Astrocyte (in vitro differentiated cells and primary cell): ENCODE measurements at regions not wholly inside any gene's neighbourhood (a gene's known extent, or its start where the extent isn't known, plus 50 kb on each side); places are given as distances from the start of the nearest gene placed in this dataset.

Experiments
- DNase-seq: peaks from one replicate; pipeline ENCODE4 v3.0.0-alpha.2; 2010; ENCODE audit warnings: low read depth
- FAIRE-seq: peaks from 2 replicates; lab custom pipeline; 2011; peaks lifted over from hg19 to GRCh38; lab: Jason Lieb, UNC
- H2AFZ ChIP-seq: 2 replicates; pipeline ENCODE4 v1.6.0; 2012; ENCODE audit warnings: low read depth, low read length, inconsistent platforms
- H3K27ac ChIP-seq: 2 replicates; pipeline ENCODE4 v1.5.1; 2011; ENCODE audit warnings: low read depth, low read length, inconsistent platforms
- H3K27me3 ChIP-seq: 2 replicates; pipeline ENCODE4 v1.6.0; 2011; ENCODE audit warnings: low read length, inconsistent platforms; ENCODE audit not compliant: insufficient read depth
- H3K36me3 ChIP-seq: 2 replicates; pipeline ENCODE4 v1.5.1; 2011; ENCODE audit warnings: low read length, inconsistent platforms; ENCODE audit not compliant: insufficient read depth
- H3K4me1 ChIP-seq: 2 replicates; pipeline ENCODE4 v1.5.1; 2011; ENCODE audit warnings: low read length, inconsistent platforms; ENCODE audit not compliant: insufficient read depth
- H3K4me2 ChIP-seq: 2 replicates; pipeline ENCODE4 v1.6.0; 2012; ENCODE audit warnings: low read length, inconsistent platforms
- H3K4me3 ChIP-seq: 2 replicates; pipeline ENCODE4 v1.5.1; 2011; ENCODE audit warnings: low read depth, mild to moderate bottlenecking, low read length, inconsistent platforms; ENCODE audit not compliant: insufficient read depth
- H3K79me2 ChIP-seq: 2 replicates; pipeline ENCODE4 v1.6.0; 2012; ENCODE audit warnings: mild to moderate bottlenecking, low read length, inconsistent platforms; ENCODE audit not compliant: insufficient read depth
- H3K9ac ChIP-seq: 2 replicates; pipeline ENCODE4 v1.6.0; 2012; ENCODE audit warnings: mild to moderate bottlenecking, low read length, inconsistent platforms
- H3K9me3 ChIP-seq: 2 replicates; pipeline ENCODE4 v1.5.1; 2012; ENCODE audit warnings: low read depth, mild to moderate bottlenecking, low read length, inconsistent platforms; ENCODE audit not compliant: insufficient read depth
- H4K20me1 ChIP-seq: 2 replicates; pipeline ENCODE4 v1.6.0; 2012; ENCODE audit warnings: low read length, inconsistent platforms; ENCODE audit not compliant: insufficient read depth
- H3K27ac Mint-ChIP-seq: one replicate; pipeline ENCODE4 v1.8.0; 2021; ENCODE audit warnings: mild to moderate bottlenecking, mixed read lengths; ENCODE audit not compliant: unreplicated experiment
- H3K27me3 Mint-ChIP-seq: one replicate; pipeline ENCODE4 v1.8.0; 2021; ENCODE audit warnings: low read depth, mixed read lengths; ENCODE audit not compliant: unreplicated experiment
- H3K36me3 Mint-ChIP-seq: one replicate; pipeline ENCODE4 v1.8.0; 2021; ENCODE audit warnings: low read depth, mixed read lengths; ENCODE audit not compliant: unreplicated experiment
- H3K4me1 Mint-ChIP-seq: one replicate; pipeline ENCODE4 v1.8.0; 2021; ENCODE audit warnings: low read depth, mixed read lengths; ENCODE audit not compliant: unreplicated experiment
- H3K4me3 Mint-ChIP-seq: one replicate; pipeline ENCODE4 v1.8.0; 2021; ENCODE audit warnings: mild to moderate bottlenecking, moderate library complexity, mixed read lengths; ENCODE audit not compliant: unreplicated experiment
- H3K9me3 Mint-ChIP-seq: one replicate; pipeline ENCODE4 v1.8.0; 2021; ENCODE audit warnings: mild to moderate bottlenecking, mixed read lengths; ENCODE audit not compliant: unreplicated experiment
- CTCF ChIP-seq: IDR thresholded peaks from 2 replicates; pipeline ENCODE4 v1.5.1; 2011; ENCODE audit warnings: low read depth, mild to moderate bottlenecking, inconsistent platforms, low read length, moderate library complexity; ENCODE audit not compliant: insufficient read depth
- EZH2 ChIP-seq: IDR thresholded peaks from 2 replicates; pipeline ENCODE4 v1.6.1; 2012; ENCODE audit warnings: mild to moderate bottlenecking, low read length, inconsistent platforms; ENCODE audit not compliant: insufficient read depth

- Histone ChIP-seq H3K27ac (no peak overlapping the region), H3K4me1 (no peaks in the 10 kb centered on the region), H3K9me3 (no peaks in the 10 kb centered on the region), H2AFZ (no peak overlapping the region), H3K27me3 (no peaks in the 10 kb centered on the region), H4K20me1 (no peaks in the 10 kb centered on the region), H3K9ac (no peak overlapping the region), H3K4me3 (no peak overlapping the region), H3K36me3 (no peaks in the 10 kb centered on the region), H3K79me2 (no peaks in the 10 kb centered on the region), H3K4me2 (no peak overlapping the region)
- H3K27ac Mint-ChIP-seq, result no peak overlapping the region
- no peaks in the 10 kb centered on the region for H3K4me1 Mint-ChIP-seq
- no peak for TF ChIP-seq CTCF
- no peak for TF ChIP-seq EZH2
- H3K9me3 Mint-ChIP-seq, result no peaks in the 10 kb centered on the region
- no peak overlapping the region for H3K4me3 Mint-ChIP-seq
- H3K36me3 Mint-ChIP-seq, result no peaks in the 10 kb centered on the region
- FAIRE-seq (no peak), DNase-seq (no peak)
- peaks cover 7% of the 10 kb centered on the region for H3K27me3 Mint-ChIP-seq
Measured at GRCh38 chr9:119917175-119917574, 547.9 kb upstream of the BRINP1 start.

GRCh38 chr9:119907056-119907455, 537.8 kb upstream of the BRINP1 start:
- no peak overlapping the region for H2AFZ ChIP-seq
- Mint-ChIP-seq H3K9me3 (peaks cover 6% of the 10 kb centered on the region), H3K27me3 (peaks cover 4% of the 10 kb centered on the region), H3K27ac (no peak overlapping the region), H3K4me3 (no peak overlapping the region), H3K36me3 (no peaks in the 10 kb centered on the region), H3K4me1 (no peaks in the 10 kb centered on the region)
- H3K4me3 ChIP-seq, result no peak overlapping the region
- H3K27ac ChIP-seq, result no peak overlapping the region
- no peaks in the 10 kb centered on the region for H3K79me2 ChIP-seq
- H3K4me1 ChIP-seq, result no peaks in the 10 kb centered on the region
- no peak overlapping the region for H3K9ac ChIP-seq
- FAIRE-seq (no peak), DNase-seq (no peak)
- peaks cover 4% of the 10 kb centered on the region for H3K9me3 ChIP-seq
- no peak overlapping the region for H3K4me2 ChIP-seq
- no peaks in the 10 kb centered on the region for H3K27me3 ChIP-seq
- H4K20me1 ChIP-seq, result no peaks in the 10 kb centered on the region
- no peaks in the 10 kb centered on the region for H3K36me3 ChIP-seq
- TF ChIP-seq CTCF, result no peak
- no peak for TF ChIP-seq EZH2

- Histone ChIP-seq H2AFZ (no peak overlapping the region), H4K20me1 (no peaks in the 10 kb centered on the region), H3K27me3 (no peaks in the 10 kb centered on the region), H3K4me2 (no peak overlapping the region), H3K4me1 (no peaks in the 10 kb centered on the region), H3K4me3 (no peak overlapping the region), H3K36me3 (no peaks in the 10 kb centered on the region), H3K9ac (no peak overlapping the region), H3K9me3 (peaks cover 4% of the 10 kb centered on the region), H3K27ac (no peak overlapping the region), H3K79me2 (no peaks in the 10 kb centered on the region)
- H3K27ac Mint-ChIP-seq, result no peak overlapping the region
- no peaks in the 10 kb centered on the region for H3K4me1 Mint-ChIP-seq
- no peaks in the 10 kb centered on the region for H3K36me3 Mint-ChIP-seq
- H3K9me3 Mint-ChIP-seq, result peaks cover 6% of the 10 kb centered on the region
- DNase-seq (no peak), FAIRE-seq (no peak)
- TF ChIP-seq EZH2 (no peak), CTCF (no peak)
- no peak overlapping the region for H3K4me3 Mint-ChIP-seq
- H3K27me3 Mint-ChIP-seq, result peaks cover 4% of the 10 kb centered on the region
Measured at GRCh38 chr9:119905724-119906123, 536.5 kb upstream of the BRINP1 start.
